GM12878 (cell line): ENCODE measurements at regions not wholly inside any gene's neighbourhood (a gene's known extent, or its start where the extent isn't known, plus 50 kb on each side); places are given as distances from the start of the nearest gene placed in this dataset.

Experiments
- ATAC-seq: fragments of 200-7000 bp; cut with Tn5 transposase; 3 replicates; pipeline ENCODE4 v1.9.1; 2020; ENCODE audit warnings: mild to moderate bottlenecking, moderate library complexity
- BruUV-seq: library from RNA; stranded (reverse); fragments of 400-500 nt; replicated peaks from 2 replicates; lab custom pipeline; 2021; lab: Mats Ljungman, UMichigan
- CTCF ChIA-PET: fragments of 300-600 bp; sonication (Branson Sonifier 250); formaldehyde crosslinking; extraction: SDS; loops from one replicate; lab custom pipeline; 2021; ENCODE audit warnings: inconsistent platforms; lab: Yijun Ruan, JAX
- POLR2A ChIA-PET: fragments of 350-600 bp; formaldehyde crosslinking; extraction: SDS; loops from one replicate; lab custom pipeline; 2021; ENCODE audit warnings: inconsistent platforms; lab: Charles Lee
- RAD21 ChIA-PET: fragments of 300-600 bp; sonication (Branson Sonifier 250); formaldehyde crosslinking; loops from one replicate; lab custom pipeline; 2023; ENCODE audit warnings: antibody characterized with exemption; ENCODE audit not compliant: unreplicated experiment; lab: Charles Lee
- SMC1A ChIA-PET: fragments of 300-600 bp; sonication (Branson Sonifier 250); formaldehyde crosslinking; loops from one replicate; lab custom pipeline; 2023; ENCODE audit not compliant: unreplicated experiment, uncharacterized antibody; lab: Charles Lee
- DNase-seq: peaks from one replicate; pipeline ENCODE4 v3.0.0-alpha.2; 2011; ENCODE audit warnings: low read depth, low spot score
- FAIRE-seq: peaks from 3 replicates; lab custom pipeline; 2011; peaks lifted over from hg19 to GRCh38; lab: Jason Lieb, UNC
- H2AFZ ChIP-seq: 2 replicates; pipeline ENCODE4 v1.6.0; 2011; ENCODE audit warnings: low read depth, low read length, control low read depth; ENCODE audit not compliant: control insufficient read depth
- H3K27ac ChIP-seq: 2 replicates; pipeline ENCODE4 v1.5.1; 2011; ENCODE audit warnings: control low read depth; ENCODE audit not compliant: control insufficient read depth, insufficient read depth
- H3K27me3 ChIP-seq, 2 experiments: replicated peaks in 1 of 2; 2 replicates each; pipeline versions ENCODE4 v1.6.0 to v1.6.1; 2011; ENCODE audit warnings: low read length in 1 of 2; ENCODE audit not compliant: control insufficient read depth in 2 of 2, insufficient read depth in 2 of 2
- H3K36me3 ChIP-seq, 2 experiments: 2 replicates each; pipeline ENCODE4 v1.5.1; 2011; ENCODE audit warnings: low read length in 1 of 2; ENCODE audit not compliant: control insufficient read depth in 2 of 2, insufficient read depth in 2 of 2
- H3K4me1 ChIP-seq: 2 replicates; pipeline ENCODE4 v1.6.1; 2011; ENCODE audit warnings: mild to moderate bottlenecking, low read length, moderate library complexity, mixed read lengths; ENCODE audit not compliant: control insufficient read depth, insufficient read depth
- H3K4me2 ChIP-seq: 2 replicates; pipeline ENCODE4 v1.6.0; 2011; ENCODE audit warnings: control low read depth; ENCODE audit not compliant: control insufficient read depth, insufficient read depth
- H3K4me3 ChIP-seq: fragments of 200-600 bp; sonication (generic); 2 replicates; pipeline ENCODE4 v1.5.1; 2016
- H3K79me2 ChIP-seq: 2 replicates; pipeline ENCODE4 v1.6.0; 2011; ENCODE audit warnings: low read length; ENCODE audit not compliant: control insufficient read depth, insufficient read depth
- H3K9ac ChIP-seq: 2 replicates; pipeline ENCODE4 v1.8.0; 2011; ENCODE audit warnings: low read length, control low read depth, mixed read lengths; ENCODE audit not compliant: control insufficient read depth, insufficient read depth
- H3K9me3 ChIP-seq: replicated peaks from 3 replicates; pipeline ENCODE4 v1.5.1; 2011; ENCODE audit warnings: mild to moderate bottlenecking, low read length; ENCODE audit not compliant: control insufficient read depth, insufficient read depth
- H4K20me1 ChIP-seq: 2 replicates; pipeline ENCODE4 v1.6.0; 2011; ENCODE audit not compliant: control insufficient read depth, insufficient read depth
- CHD1 ChIP-seq: IDR thresholded peaks from 2 replicates; pipeline ENCODE4 v1.6.1; 2012; ENCODE audit warnings: low read depth, low read length, improper control_type of control experiment
- E2F4 ChIP-seq: IDR thresholded peaks from 2 replicates; pipeline ENCODE4 v1.6.1; 2012; ENCODE audit warnings: low read depth, low read length, improper control_type of control experiment
- EGR1 ChIP-seq, 2 experiments: IDR thresholded peaks; 1 replicate in 1 of 2; 2 replicates in 1 of 2; pipeline ENCODE4 v1.6.1; 2011 to 2012; ENCODE audit warnings: low read depth in 2 of 2, low read length in 2 of 2, borderline replicate concordance in 1 of 2, mild to moderate bottlenecking in 1 of 2, moderate library complexity in 1 of 2
- HDAC6 ChIP-seq: fragments of 200-600 bp; sonication (generic); IDR thresholded peaks from one replicate; pipeline ENCODE4 v1.8.0; 2017; ENCODE audit warnings: antibody characterized with exemption; ENCODE audit not compliant: unreplicated experiment
- HDGF ChIP-seq: fragments of 450-650 bp; IDR thresholded peaks from 2 replicates; pipeline ENCODE4 v1.6.1; 2016; ENCODE audit warnings: antibody characterized with exemption
- KLF5 ChIP-seq: fragments of 450-650 bp; IDR thresholded peaks from 2 replicates; pipeline ENCODE4 v1.6.1; 2014; ENCODE audit warnings: mild to moderate bottlenecking; ENCODE audit not compliant: partially characterized antibody
- MEF2A ChIP-seq: IDR thresholded peaks from 2 replicates; pipeline ENCODE4 v1.6.1; 2011; ENCODE audit warnings: low read depth, mild to moderate bottlenecking, low read length, moderate library complexity; ENCODE audit not compliant: insufficient read depth
- MEF2B ChIP-seq: fragments of 450-650 bp; IDR thresholded peaks from 2 replicates; pipeline ENCODE4 v1.6.1; 2018; ENCODE audit warnings: mild to moderate bottlenecking, moderate library complexity; ENCODE audit not compliant: partially characterized antibody, poor library complexity, severe bottlenecking
- MTA2 ChIP-seq: fragments of 450-650 bp; IDR thresholded peaks from 2 replicates; pipeline ENCODE4 v1.6.1; 2016; ENCODE audit warnings: low read depth, mild to moderate bottlenecking, moderate library complexity
- MYC ChIP-seq: IDR thresholded peaks from 2 replicates; pipeline ENCODE4 v1.6.1; 2011; ENCODE audit warnings: mild to moderate bottlenecking, low read length, moderate library complexity, inconsistent platforms; ENCODE audit not compliant: insufficient read depth, insufficient replicate concordance, insufficient read length, severe bottlenecking
- NKRF ChIP-seq: fragments of 450-650 bp; conservative IDR thresholded peaks from 2 replicates; pipeline ENCODE4 v1.6.1; 2017; ENCODE audit warnings: mild to moderate bottlenecking, moderate library complexity
- PAX5 ChIP-seq: IDR thresholded peaks from 2 replicates; pipeline ENCODE4 v1.6.1; 2011; ENCODE audit warnings: low read depth, low read length, borderline replicate concordance
- POLR2A ChIP-seq: IDR thresholded peaks from 2 replicates; pipeline ENCODE4 v1.6.1; 2011; ENCODE audit warnings: low read depth, mild to moderate bottlenecking, low read length
- TARDBP ChIP-seq: IDR thresholded peaks from 2 replicates; pipeline ENCODE4 v1.6.1; 2016; ENCODE audit warnings: borderline replicate concordance
- TBL1XR1 ChIP-seq: IDR thresholded peaks from 2 replicates; pipeline ENCODE4 v1.6.1; 2012; ENCODE audit warnings: low read depth, low read length, improper control_type of control experiment
- TCF7 ChIP-seq: IDR thresholded peaks from 2 replicates; pipeline ENCODE4 v1.6.1; 2014; ENCODE audit warnings: antibody characterized with exemption, borderline replicate concordance
- YY1 ChIP-seq: IDR thresholded peaks from 2 replicates; pipeline ENCODE4 v1.6.1; 2011; ENCODE audit warnings: low read depth, mild to moderate bottlenecking, low read length
- WGBS: methylation state at CpG from one replicate; pipeline ENCODE4 v1.1.6; 2016; ENCODE audit warnings: low lambda C conversion rate; ENCODE audit not compliant: insufficient replicate concordance, insufficient coverage; ENCODE audit errors: missing lambda C conversion rate; 5-methylcytosine and 5-hydroxymethylcytosine counted together
- in situ Hi-C: fragments of 300-500 bp; cut with MboI; formaldehyde crosslinking; loops from 9 replicates; pipeline ENCODE4 v1.14.3; 2018; ENCODE audit warnings: mixed read lengths
- intact Hi-C: fragments of 100-400 bp; cut with micrococcal nuclease; formaldehyde crosslinking; loops from one replicate; pipeline ENCODE4 v1.14.2; 2022; ENCODE audit not compliant: unreplicated experiment
- TF ChIP-seq, protein P1 (sequence below): fragments of 450-650 bp; IDR thresholded peaks from 2 replicates; pipeline ENCODE4 v1.6.1; 2018; ENCODE audit warnings: borderline replicate concordance, mild to moderate bottlenecking; ENCODE audit not compliant: partially characterized antibody
- TF ChIP-seq, protein P2 (sequence below): fragments of 450-650 bp; IDR thresholded peaks from 2 replicates; pipeline ENCODE4 v1.6.1; 2017; ENCODE audit warnings: borderline replicate concordance

DNA sequence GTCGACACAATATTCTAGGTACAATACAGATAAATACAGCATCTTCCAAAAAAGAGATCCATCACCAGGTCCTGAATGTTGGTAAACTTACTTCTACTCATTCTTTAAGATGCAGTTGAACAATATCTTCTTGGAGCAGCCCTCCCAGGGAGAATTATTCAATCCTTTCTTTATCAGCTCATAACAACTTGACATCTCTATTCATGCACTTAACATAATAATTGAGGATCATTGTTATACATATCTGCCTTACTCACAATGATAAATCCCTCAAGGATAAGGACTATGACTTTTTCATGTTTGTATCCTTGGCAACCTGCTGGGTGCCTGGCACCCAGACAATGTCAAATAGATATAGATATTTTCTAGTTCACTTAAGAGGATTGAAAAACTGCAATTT lies 219.5 kb downstream of the POU4F1 start (continued):
- TF ChIP-seq YY1 (no peak), MEF2A (no peak), HDGF (no peak), PAX5 (no peak), MTA2 (no peak), TBL1XR1 (no peak), NKRF (no peak)

DNA sequence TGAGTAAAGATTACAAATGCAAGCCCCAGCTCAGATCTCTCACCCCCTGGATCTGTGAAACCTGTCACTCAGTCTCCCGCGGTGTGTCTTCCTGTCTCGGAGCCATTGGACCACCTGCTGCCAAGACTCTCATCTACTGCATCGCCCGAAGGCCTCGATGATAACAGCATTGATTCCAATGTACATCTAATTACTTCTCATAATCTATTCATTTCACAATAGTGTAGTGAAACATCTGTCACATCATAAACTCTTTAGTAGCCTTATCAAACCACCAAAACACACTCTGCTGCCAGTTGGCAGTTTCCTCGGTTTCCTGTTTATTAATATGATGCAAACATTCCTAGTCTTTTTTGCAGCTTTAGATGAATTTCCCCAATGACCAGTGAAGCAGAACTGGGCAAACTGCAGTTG lies 220.3 kb downstream of the POU4F1 start:
- no peak overlapping the region for H3K27ac ChIP-seq
- no peak overlapping the region for H3K4me3 ChIP-seq
- WGBS: 95% methylated on average over 7 of the region's 7 CpGs
- in situ Hi-C loops: no loop called here
- H3K79me2 ChIP-seq: no peaks in the 10 kb centered on the region
- H3K27me3 ChIP-seq: no peaks in the 10 kb centered on the region
- DNase-seq: no peak
- H3K36me3 ChIP-seq: no peaks in the 10 kb centered on the region
- no peak for FAIRE-seq
- no peak for ATAC-seq
- BruUV-seq: no TSS peak
- no peaks in the 10 kb centered on the region for H3K9me3 ChIP-seq
- ChIA-PET SMC1A (no interaction called here), CTCF (interaction anchor here (1.2 kb wide), 1 partner anchor 47 kb away, joined by 3 read pairs; no protein-coding TSS in a partner anchor), RAD21 (no interaction called here), POLR2A (interaction anchor here (0.6 kb wide), 1 partner anchor 412 kb away, joined by 5 read pairs; no protein-coding TSS in a partner anchor)
- H3K4me1 ChIP-seq: no peaks in the 10 kb centered on the region
- no peak overlapping the region for H2AFZ ChIP-seq
- intact Hi-C loops: no loop called here
- no peaks in the 10 kb centered on the region for H4K20me1 ChIP-seq
- H3K9ac ChIP-seq: no peak overlapping the region
- H3K4me2 ChIP-seq: no peak overlapping the region
- TF ChIP-seq HDAC6 (no peak), EGR1 (IDR thresholded peaks at IDR 0.05; ENCODE audit: borderline replicate concordance in 1 of 2, low read depth in 2 of 2, low read length in 2 of 2) (no peak), MYC (no peak), TCF7 (no peak), MEF2B (no peak), POLR2A (no peak), CHD1 (no peak), E2F4 (no peak), KLF5 (no peak), TARDBP (no peak)
- TF ChIP-seq, protein P1, sequence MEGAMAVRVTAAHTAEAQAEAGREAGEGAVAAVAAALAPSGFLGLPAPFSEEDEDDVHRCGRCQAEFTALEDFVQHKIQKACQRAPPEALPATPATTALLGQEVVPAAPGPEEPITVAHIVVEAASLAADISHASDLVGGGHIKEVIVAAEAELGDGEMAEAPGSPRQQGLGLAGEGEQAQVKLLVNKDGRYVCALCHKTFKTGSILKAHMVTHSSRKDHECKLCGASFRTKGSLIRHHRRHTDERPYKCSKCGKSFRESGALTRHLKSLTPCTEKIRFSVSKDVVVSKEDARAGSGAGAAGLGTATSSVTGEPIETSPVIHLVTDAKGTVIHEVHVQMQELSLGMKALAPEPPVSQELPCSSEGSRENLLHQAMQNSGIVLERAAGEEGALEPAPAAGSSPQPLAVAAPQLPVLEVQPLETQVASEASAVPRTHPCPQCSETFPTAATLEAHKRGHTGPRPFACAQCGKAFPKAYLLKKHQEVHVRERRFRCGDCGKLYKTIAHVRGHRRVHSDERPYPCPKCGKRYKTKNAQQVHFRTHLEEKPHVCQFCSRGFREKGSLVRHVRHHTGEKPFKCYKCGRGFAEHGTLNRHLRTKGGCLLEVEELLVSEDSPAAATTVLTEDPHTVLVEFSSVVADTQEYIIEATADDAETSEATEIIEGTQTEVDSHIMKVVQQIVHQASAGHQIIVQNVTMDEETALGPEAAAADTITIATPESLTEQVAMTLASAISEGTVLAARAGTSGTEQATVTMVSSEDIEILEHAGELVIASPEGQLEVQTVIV: no peak
- TF ChIP-seq, protein P2, sequence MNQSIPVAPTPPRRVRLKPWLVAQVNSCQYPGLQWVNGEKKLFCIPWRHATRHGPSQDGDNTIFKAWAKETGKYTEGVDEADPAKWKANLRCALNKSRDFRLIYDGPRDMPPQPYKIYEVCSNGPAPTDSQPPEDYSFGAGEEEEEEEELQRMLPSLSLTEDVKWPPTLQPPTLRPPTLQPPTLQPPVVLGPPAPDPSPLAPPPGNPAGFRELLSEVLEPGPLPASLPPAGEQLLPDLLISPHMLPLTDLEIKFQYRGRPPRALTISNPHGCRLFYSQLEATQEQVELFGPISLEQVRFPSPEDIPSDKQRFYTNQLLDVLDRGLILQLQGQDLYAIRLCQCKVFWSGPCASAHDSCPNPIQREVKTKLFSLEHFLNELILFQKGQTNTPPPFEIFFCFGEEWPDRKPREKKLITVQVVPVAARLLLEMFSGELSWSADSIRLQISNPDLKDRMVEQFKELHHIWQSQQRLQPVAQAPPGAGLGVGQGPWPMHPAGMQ: no peak
